Panc1 (cell line): ENCODE measurements at regions not wholly inside any gene's neighbourhood (a gene's known extent, or its start where the extent isn't known, plus 50 kb on each side); places are given as distances from the start of the nearest gene placed in this dataset.
"Not testable (repeated sequence)": the region's sequence is repeated elsewhere in the genome, so short reads cannot be mapped to it uniquely, and the experiment has no call there.

ENCODE experiments used
- ATAC-seq: fragments of 200-7000 bp; cut with Tn5 transposase; 2 replicates; pipeline ENCODE4 v1.9.1; 2020; ENCODE audit warnings: mild to moderate bottlenecking, moderate library complexity
- BruUV-seq: library from RNA; stranded (reverse); fragments of 400-500 nt; replicated peaks from 2 replicates; lab custom pipeline; 2021; lab: Mats Ljungman, UMichigan
- CTCF ChIA-PET: fragments of 300-600 bp; sonication (Branson Sonifier 250); formaldehyde crosslinking; loops from one replicate; lab custom pipeline; 2022; ENCODE audit warnings: antibody characterized with exemption; lab: Charles Lee
- POLR2A ChIA-PET: fragments of 300-600 bp; sonication (Branson Sonifier 250); formaldehyde crosslinking; loops from one replicate; lab custom pipeline; 2022; ENCODE audit warnings: antibody characterized with exemption; lab: Charles Lee
- DNase-seq: peaks from one replicate; pipeline ENCODE4 v3.0.0-alpha.2; 2010; ENCODE audit warnings: low read depth, low spot score
- H3K27ac ChIP-seq: 2 replicates; pipeline ENCODE4 v1.5.1; 2011; ENCODE audit warnings: mild to moderate bottlenecking, low read length, inconsistent platforms
- H3K27me3 ChIP-seq: fragments of 200-500 bp; sonication (Bioruptor generic); 2 replicates; pipeline ENCODE4 v1.6.0; 2014; ENCODE audit warnings: low read length, inconsistent platforms; ENCODE audit not compliant: control insufficient read depth, insufficient read depth
- H3K36me3 ChIP-seq: fragments of 200-500 bp; sonication (Bioruptor generic); 2 replicates; pipeline ENCODE4 v1.5.1; 2014; ENCODE audit warnings: inconsistent platforms, mild to moderate bottlenecking, low read length, moderate library complexity; ENCODE audit not compliant: control insufficient read depth, insufficient read depth
- H3K4me1 ChIP-seq: 2 replicates; pipeline ENCODE4 v1.5.1; 2011; ENCODE audit warnings: inconsistent platforms, mild to moderate bottlenecking, low read length, moderate library complexity; ENCODE audit not compliant: control insufficient read depth, insufficient read depth
- H3K4me3 ChIP-seq, 2 experiments: 2 replicates each; pipeline ENCODE4 v1.5.1; 2011 to 2012; ENCODE audit warnings: low read depth in 2 of 2, low read length in 2 of 2, mild to moderate bottlenecking in 2 of 2, inconsistent platforms in 1 of 2, moderate library complexity in 1 of 2
- H3K9me3 ChIP-seq: fragments of 200-500 bp; sonication (Bioruptor generic); 2 replicates; pipeline ENCODE4 v1.5.1; 2014; ENCODE audit warnings: low read depth, mild to moderate bottlenecking, inconsistent platforms, low read length, moderate library complexity; ENCODE audit not compliant: control insufficient read depth, insufficient read depth
- CTCF ChIP-seq: fragments of 450-650 bp; IDR thresholded peaks from 2 replicates; pipeline ENCODE4 v1.5.1; 2017; ENCODE audit warnings: mild to moderate bottlenecking
- POLR2AphosphoS5 ChIP-seq: IDR thresholded peaks from 2 replicates; pipeline ENCODE4 v1.6.1; 2012; ENCODE audit warnings: mild to moderate bottlenecking, low read depth, low read length, moderate library complexity
- REST ChIP-seq, 2 experiments: IDR thresholded peaks; 2 replicates each; pipeline ENCODE4 v1.6.1; 2011 to 2012; ENCODE audit warnings: low read depth in 2 of 2, control low read depth in 1 of 2, low read length in 1 of 2, mild to moderate bottlenecking in 1 of 2, moderate library complexity in 1 of 2; ENCODE audit not compliant: insufficient read depth in 1 of 2
- SIN3A ChIP-seq: IDR thresholded peaks from 2 replicates; pipeline ENCODE4 v1.6.1; 2012; ENCODE audit warnings: low read depth, mild to moderate bottlenecking, low read length, moderate library complexity, borderline replicate concordance; ENCODE audit not compliant: insufficient read depth
- TCF7L2 ChIP-seq: IDR thresholded peaks from 2 replicates; pipeline ENCODE4 v1.6.1; 2011; ENCODE audit warnings: mild to moderate bottlenecking, low read depth, low read length, inconsistent platforms
- in situ Hi-C: cut with HindIII; loops from 2 replicates; pipeline ENCODE4 v1.10.0; 2016; ENCODE audit warnings: low sequenced_read_pairs, low pct_unique_long_range_greater_than_20kb
- intact Hi-C: fragments of 100-400 bp; cut with micrococcal nuclease; formaldehyde crosslinking; loops from one replicate; pipeline ENCODE4 v1.10.0; 2022; ENCODE audit not compliant: unreplicated experiment

DNA sequence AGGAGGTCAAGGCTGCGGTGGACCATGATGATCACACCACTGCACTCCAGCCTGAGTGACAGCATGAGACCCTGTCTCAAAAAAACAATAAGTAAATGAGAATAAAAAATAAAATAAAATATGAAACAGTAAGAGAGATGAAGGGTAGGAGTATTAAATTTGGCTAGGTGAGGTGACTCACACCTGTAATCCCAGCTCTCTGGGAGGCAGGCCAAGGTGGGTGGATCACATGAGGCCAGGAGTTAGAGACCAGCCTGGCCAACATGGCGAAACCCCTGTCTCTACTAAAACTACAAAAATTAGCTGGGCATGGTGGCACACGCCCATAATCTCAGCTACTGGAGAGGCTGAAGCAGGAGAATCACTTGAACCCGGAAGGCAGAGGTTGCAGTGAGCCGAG lies 87.4 kb upstream of the MRI1 start:
- H3K27me3 ChIP-seq, intact Hi-C loops, H3K36me3 ChIP-seq, in situ Hi-C loops, DNase-seq, BruUV-seq, H3K4me1 ChIP-seq, H3K4me3 ChIP-seq, POLR2A ChIA-PET, H3K27ac ChIP-seq, ATAC-seq: not testable (repeated sequence)
- H3K9me3 ChIP-seq: peaks cover 15% of the 10 kb centered on the region; the same call in 1 of the 2 replicates
- CTCF ChIA-PET: interaction anchor here (0.9 kb wide), 1 partner anchor 55 kb away, joined by 3 read pairs; no protein-coding TSS in a partner anchor

- H3K4me1 ChIP-seq, DNase-seq, H3K27ac ChIP-seq, H3K9me3 ChIP-seq, H3K36me3 ChIP-seq, in situ Hi-C loops, ATAC-seq, BruUV-seq, POLR2A ChIA-PET, H3K4me3 ChIP-seq, H3K27me3 ChIP-seq, CTCF ChIA-PET, intact Hi-C loops: not testable (repeated sequence)
These were observed 91.7 kb upstream of the MRI1 start for GRCh38 chr19:13672480-13673175.

GRCh38 chr19:13670846-13671245 lies 93.5 kb upstream of the MRI1 start:
- no peak overlapping the region for H3K4me3 ChIP-seq

More at GRCh38 chr19:13670846-13671245, 93.5 kb upstream of the MRI1 start:
- no TSS peak for BruUV-seq
- H3K4me1 ChIP-seq: no peaks in the 10 kb centered on the region
- ATAC-seq (no peak), DNase-seq (no peak)
- no peaks in the 10 kb centered on the region for H3K36me3 ChIP-seq
- no peaks in the 10 kb centered on the region for H3K9me3 ChIP-seq
- intact Hi-C loops: no loop called here
- no peak overlapping the region for H3K27ac ChIP-seq
- POLR2A ChIA-PET: no interaction called here
- no peaks in the 10 kb centered on the region for H3K27me3 ChIP-seq
- CTCF ChIA-PET: interaction anchor here (0.6 kb wide), 1 partner anchor 22 kb away, joined by 6 read pairs; no protein-coding TSS in a partner anchor
- in situ Hi-C loops: no loop called here
- TF ChIP-seq POLR2AphosphoS5 (no peak), TCF7L2 (no peak), SIN3A (no peak), REST (IDR thresholded peaks at IDR 0.05; ENCODE audit: insufficient read depth in 1 of 2, low read depth in 2 of 2, low read length in 1 of 2) (no peak), CTCF (no peak)
